ENCODE measurements at regions not wholly inside any gene's neighbourhood (a gene's known extent, or its start where the extent isn't known, plus 50 kb on each side); places are given as distances from the start of the nearest gene placed in this dataset.

DNA sequence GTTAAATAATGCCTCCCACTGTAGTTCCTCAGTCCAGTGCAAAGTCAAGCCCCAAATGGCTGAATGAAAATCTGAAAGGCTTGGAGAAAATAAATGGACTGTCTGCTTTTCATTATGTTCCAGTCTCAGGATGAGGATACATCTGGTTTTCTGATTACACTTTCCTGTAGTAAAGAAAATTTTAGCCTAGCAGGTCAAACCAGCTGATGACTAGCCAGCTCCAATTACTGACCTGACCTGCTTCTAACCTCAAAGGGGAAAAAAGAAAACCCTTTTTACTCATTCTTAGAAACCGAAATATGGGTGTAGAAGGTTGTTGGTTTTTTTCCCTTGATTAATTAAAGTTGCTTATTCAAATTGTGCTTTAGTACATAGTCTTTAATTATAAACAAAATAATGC lies 418.4 kb downstream of the EFNB2 start:
- H3K4me3 ChIP-seq (ENCODE audit: low read depth, low read length), result no peak overlapping the region
- no peak for FAIRE-seq
- H3K27me3 ChIP-seq (ENCODE audit: control insufficient read depth, insufficient read depth, low read length), result no peaks in the 10 kb centered on the region
- no peaks in the 10 kb centered on the region for H3K36me3 ChIP-seq (ENCODE audit: control insufficient read depth, insufficient read depth, low read length)
- peak; percentile 62 for DNase-seq (ENCODE audit: low read depth)
- TF ChIP-seq, protein P1, sequence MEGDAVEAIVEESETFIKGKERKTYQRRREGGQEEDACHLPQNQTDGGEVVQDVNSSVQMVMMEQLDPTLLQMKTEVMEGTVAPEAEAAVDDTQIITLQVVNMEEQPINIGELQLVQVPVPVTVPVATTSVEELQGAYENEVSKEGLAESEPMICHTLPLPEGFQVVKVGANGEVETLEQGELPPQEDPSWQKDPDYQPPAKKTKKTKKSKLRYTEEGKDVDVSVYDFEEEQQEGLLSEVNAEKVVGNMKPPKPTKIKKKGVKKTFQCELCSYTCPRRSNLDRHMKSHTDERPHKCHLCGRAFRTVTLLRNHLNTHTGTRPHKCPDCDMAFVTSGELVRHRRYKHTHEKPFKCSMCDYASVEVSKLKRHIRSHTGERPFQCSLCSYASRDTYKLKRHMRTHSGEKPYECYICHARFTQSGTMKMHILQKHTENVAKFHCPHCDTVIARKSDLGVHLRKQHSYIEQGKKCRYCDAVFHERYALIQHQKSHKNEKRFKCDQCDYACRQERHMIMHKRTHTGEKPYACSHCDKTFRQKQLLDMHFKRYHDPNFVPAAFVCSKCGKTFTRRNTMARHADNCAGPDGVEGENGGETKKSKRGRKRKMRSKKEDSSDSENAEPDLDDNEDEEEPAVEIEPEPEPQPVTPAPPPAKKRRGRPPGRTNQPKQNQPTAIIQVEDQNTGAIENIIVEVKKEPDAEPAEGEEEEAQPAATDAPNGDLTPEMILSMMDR (IDR thresholded peaks at IDR 0.05; ENCODE audit: insufficient read depth, low read length, severe bottlenecking), result no peak

DNA sequence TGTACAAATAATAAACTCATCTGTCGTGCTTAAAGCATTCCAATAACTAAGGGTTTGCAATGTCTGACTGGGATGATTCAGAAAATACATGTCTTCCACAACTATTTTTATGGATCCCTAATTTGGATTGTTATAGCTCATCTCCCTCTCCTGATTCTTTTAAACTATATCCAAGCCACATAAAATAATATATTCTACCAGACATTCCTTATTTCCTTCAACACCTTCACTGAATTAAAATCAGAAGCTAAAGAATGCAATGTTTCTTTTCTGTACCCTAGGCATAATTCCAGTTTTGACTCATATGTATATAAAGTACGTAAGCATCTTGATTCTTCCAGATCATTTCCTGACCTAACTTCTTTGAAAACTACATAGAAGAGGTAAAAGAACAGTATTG lies 420.4 kb downstream of the EFNB2 start:
- no peak overlapping the region for H3K4me3 ChIP-seq (ENCODE audit: low read depth, low read length)
- H3K27me3 ChIP-seq (ENCODE audit: control insufficient read depth, insufficient read depth, low read length), result no peaks in the 10 kb centered on the region
- DNase-seq (ENCODE audit: low read depth), result no peak
- no peak for FAIRE-seq
- no peaks in the 10 kb centered on the region for H3K36me3 ChIP-seq (ENCODE audit: control insufficient read depth, insufficient read depth, low read length)
- TF ChIP-seq, protein P1 (IDR thresholded peaks at IDR 0.05; ENCODE audit: insufficient read depth, low read length, severe bottlenecking), result no peak

DNA sequence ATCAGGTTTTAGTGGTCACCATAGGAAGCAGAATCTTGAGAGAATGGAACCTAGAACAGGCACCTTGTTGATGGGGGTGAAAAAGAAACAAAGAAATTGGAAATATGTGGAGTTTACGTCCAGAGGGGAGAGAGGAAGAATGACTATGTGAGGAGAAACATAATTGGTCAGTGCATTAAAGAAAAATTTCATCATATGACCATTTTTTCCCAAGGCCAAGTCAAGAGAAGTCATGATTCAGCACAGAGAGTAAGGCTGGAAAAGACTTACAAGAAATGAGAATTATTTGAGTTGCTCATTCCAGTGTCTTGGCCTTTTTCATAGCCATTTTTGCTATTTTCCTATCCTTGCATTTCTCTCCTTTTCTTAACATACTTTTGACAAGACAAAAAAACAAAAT lies 421.7 kb downstream of the EFNB2 start:
- TF ChIP-seq, protein P1 (IDR thresholded peaks at IDR 0.05; ENCODE audit: insufficient read depth, low read length, severe bottlenecking), result no peak
- no peaks in the 10 kb centered on the region for H3K36me3 ChIP-seq (ENCODE audit: control insufficient read depth, insufficient read depth, low read length)
- DNase-seq (ENCODE audit: low read depth) (no peak), FAIRE-seq (no peak)
- no peak overlapping the region for H3K4me3 ChIP-seq (ENCODE audit: low read depth, low read length)
- no peaks in the 10 kb centered on the region for H3K27me3 ChIP-seq (ENCODE audit: control insufficient read depth, insufficient read depth, low read length)

DNA sequence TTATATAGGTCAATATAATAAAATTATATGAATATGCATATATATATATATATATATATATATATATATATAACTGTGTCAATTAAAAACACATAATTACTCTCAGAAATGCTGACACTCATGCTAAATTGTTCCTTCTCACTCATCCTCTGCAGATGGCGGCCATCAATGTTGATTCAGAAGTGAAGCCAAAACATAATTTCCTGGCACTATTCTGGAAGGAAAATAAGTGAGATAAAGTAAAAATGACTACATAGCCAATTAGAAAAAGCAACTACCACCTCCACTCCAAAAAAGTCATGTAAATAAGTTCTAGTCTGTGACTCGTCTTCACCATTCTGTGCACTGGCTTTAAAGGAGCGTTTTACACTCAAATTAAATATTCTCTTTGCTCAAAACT lies 423.3 kb downstream of the EFNB2 start:
- Histone ChIP-seq H3K36me3 (ENCODE audit: control insufficient read depth, insufficient read depth, low read length) (no peaks in the 10 kb centered on the region), H3K4me3 (ENCODE audit: low read depth, low read length) (no peak overlapping the region), H3K27me3 (ENCODE audit: control insufficient read depth, insufficient read depth, low read length) (no peaks in the 10 kb centered on the region)
- DNase-seq (ENCODE audit: low read depth) (no peak), FAIRE-seq (no peak)
- TF ChIP-seq, protein P1 (IDR thresholded peaks at IDR 0.05; ENCODE audit: insufficient read depth, low read length, severe bottlenecking), result no peak

DNA sequence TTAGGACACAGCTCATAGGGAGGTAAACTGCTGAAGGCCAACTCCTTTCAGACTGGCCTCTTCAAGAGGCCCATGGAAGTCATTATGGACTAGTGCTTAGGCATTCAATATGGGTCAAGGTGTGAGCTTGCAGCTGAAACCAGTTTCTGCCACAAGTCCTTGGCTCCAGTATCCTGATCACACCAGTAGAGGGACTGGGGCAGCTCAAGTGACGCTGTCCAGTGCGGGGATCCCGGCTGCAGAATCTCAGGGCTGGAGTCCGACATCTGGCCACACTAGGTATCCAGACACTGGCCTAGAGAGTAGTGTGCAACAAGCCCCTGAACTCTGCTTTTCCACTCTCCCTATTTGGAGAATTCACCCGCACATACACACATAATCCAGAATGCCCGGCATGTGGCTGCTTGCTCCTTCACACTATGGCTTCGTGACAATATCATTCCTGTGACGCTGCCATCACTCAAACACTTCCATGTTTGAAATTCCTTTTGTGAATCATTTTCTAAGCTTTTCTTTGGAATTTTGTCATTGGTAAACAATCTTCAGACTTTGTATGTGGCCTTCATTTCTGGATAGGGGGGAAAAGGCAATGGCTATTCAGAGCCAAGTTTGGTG lies 425.1 kb downstream of the EFNB2 start:
- FAIRE-seq, result no peak
- DNase-seq (ENCODE audit: low read depth), result peak; percentile 51
- H3K4me3 ChIP-seq (ENCODE audit: low read depth, low read length), result no peak overlapping the region
- no peaks in the 10 kb centered on the region for H3K27me3 ChIP-seq (ENCODE audit: control insufficient read depth, insufficient read depth, low read length)
- H3K36me3 ChIP-seq (ENCODE audit: control insufficient read depth, insufficient read depth, low read length), result no peaks in the 10 kb centered on the region
- TF ChIP-seq, protein P1 (IDR thresholded peaks at IDR 0.05; ENCODE audit: insufficient read depth, low read length, severe bottlenecking), result no peak

DNA sequence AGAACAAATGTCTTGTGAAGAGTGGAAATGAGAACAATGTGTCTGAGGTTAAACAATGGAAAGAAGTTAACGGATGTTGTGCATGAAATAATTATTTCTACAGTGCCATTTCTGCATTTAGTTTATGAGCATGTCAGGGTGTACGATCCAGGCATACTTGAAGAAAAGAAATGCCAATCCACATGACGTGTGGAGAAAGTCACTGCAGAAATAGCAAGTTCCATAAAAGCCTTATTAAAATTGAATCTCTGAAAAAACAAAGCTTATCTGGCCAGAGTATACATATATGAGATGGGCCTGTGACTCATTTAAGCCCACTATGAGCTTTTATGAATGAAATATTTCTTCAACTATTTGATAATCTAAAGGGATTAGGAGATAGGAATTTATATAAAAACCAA lies 426.1 kb downstream of the EFNB2 start:
- no peaks in the 10 kb centered on the region for H3K36me3 ChIP-seq (ENCODE audit: control insufficient read depth, insufficient read depth, low read length)
- no peak overlapping the region for H3K4me3 ChIP-seq (ENCODE audit: low read depth, low read length)
- FAIRE-seq (no peak), DNase-seq (ENCODE audit: low read depth) (no peak)
- no peaks in the 10 kb centered on the region for H3K27me3 ChIP-seq (ENCODE audit: control insufficient read depth, insufficient read depth, low read length)
- TF ChIP-seq, protein P1 (IDR thresholded peaks at IDR 0.05; ENCODE audit: insufficient read depth, low read length, severe bottlenecking), result no peak
